WTC11 (cell line): ENCODE measurements at regions not wholly inside any gene's neighbourhood (a gene's known extent, or its start where the extent isn't known, plus 50 kb on each side); places are given as distances from the start of the nearest gene placed in this dataset.

Experiments
- ATAC-seq: fragments of 200-7000 bp; cut with Tn5 transposase; 2 replicates; pipeline ENCODE4 v1.10.0; 2021; ENCODE audit warnings: mild to moderate bottlenecking, moderate library complexity
- CTCF ChIA-PET: fragments of 300-600 bp; sonication (Branson Sonifier 250); formaldehyde crosslinking; loops from one replicate; lab custom pipeline; 2021; ENCODE audit warnings: antibody characterized with exemption; lab: Charles Lee
- POLR2A ChIA-PET: fragments of 350-600 bp; sonication (Branson Sonifier 250); formaldehyde crosslinking; loops from one replicate; lab custom pipeline; 2021; ENCODE audit warnings: antibody characterized with exemption; lab: Charles Lee
- DNase-seq: peaks from one replicate; pipeline ENCODE4 v3.0.0; 2021; ENCODE audit warnings: low spot score
- H3K27ac Mint-ChIP-seq: 2 replicates; pipeline ENCODE4 v1.8.0; 2021; ENCODE audit warnings: mixed read lengths
- H3K27me3 Mint-ChIP-seq: 2 replicates; pipeline ENCODE4 v1.8.0; 2021; ENCODE audit warnings: low read depth, mild to moderate bottlenecking, moderate library complexity, mixed read lengths
- H3K36me3 Mint-ChIP-seq: 2 replicates; pipeline ENCODE4 v1.8.0; 2021; ENCODE audit warnings: mixed read lengths
- H3K4me1 Mint-ChIP-seq: 2 replicates; pipeline ENCODE4 v1.8.0; 2022; ENCODE audit warnings: mixed read lengths
- H3K4me3 Mint-ChIP-seq: 2 replicates; pipeline ENCODE4 v1.8.0; 2021; ENCODE audit warnings: mild to moderate bottlenecking, moderate library complexity, mixed read lengths
- H3K9me3 Mint-ChIP-seq: 2 replicates; pipeline ENCODE4 v1.8.0; 2021; ENCODE audit warnings: mixed read lengths
- CREM ChIP-seq: sonication (generic); formaldehyde crosslinking; IDR thresholded peaks from 2 replicates; pipeline ENCODE4 v1.8.1; 2022; ENCODE audit warnings: mild to moderate bottlenecking, missing genetic modification reagents, moderate library complexity
- ESRRA ChIP-seq: sonication (generic); formaldehyde crosslinking; IDR thresholded peaks from 2 replicates; pipeline ENCODE4 v1.8.1; 2022; ENCODE audit warnings: mild to moderate bottlenecking, missing genetic modification reagents, borderline replicate concordance
- FOXJ3 ChIP-seq: sonication (generic); formaldehyde crosslinking; IDR thresholded peaks from 2 replicates; pipeline ENCODE4 v1.9.0; 2021; ENCODE audit warnings: missing genetic modification reagents, mild to moderate bottlenecking, borderline replicate concordance
- RELA ChIP-seq: sonication (generic); formaldehyde crosslinking; IDR thresholded peaks from 2 replicates; pipeline ENCODE4 v1.8.1; 2022; ENCODE audit warnings: missing genetic modification reagents, mild to moderate bottlenecking, borderline replicate concordance
- TEAD4 ChIP-seq: sonication (generic); formaldehyde crosslinking; IDR thresholded peaks from 2 replicates; pipeline ENCODE4 v1.8.0; 2022; ENCODE audit warnings: mild to moderate bottlenecking, missing genetic modification reagents
- TP53 ChIP-seq: sonication (generic); formaldehyde crosslinking; IDR thresholded peaks from 2 replicates; pipeline ENCODE4 v1.8.1; 2023; ENCODE audit warnings: mild to moderate bottlenecking, missing genetic modification reagents
- ZNF317 ChIP-seq: sonication (generic); formaldehyde crosslinking; IDR thresholded peaks from 2 replicates; pipeline ENCODE4 v1.8.1; 2023; ENCODE audit warnings: low read depth, mild to moderate bottlenecking, moderate library complexity, missing genetic modification reagents, borderline replicate concordance
- TF ChIP-seq, protein P1 (sequence below): sonication (generic); formaldehyde crosslinking; IDR thresholded peaks from 2 replicates; pipeline ENCODE4 v1.8.1; 2023; ENCODE audit warnings: mild to moderate bottlenecking, missing genetic modification reagents, borderline replicate concordance
- TF ChIP-seq, protein P2 (sequence below): sonication (generic); formaldehyde crosslinking; IDR thresholded peaks from 2 replicates; pipeline ENCODE4 v1.8.1; 2022; ENCODE audit warnings: low read depth, mild to moderate bottlenecking, moderate library complexity, missing genetic modification reagents, borderline replicate concordance
- TF ChIP-seq, protein P3 (sequence below): fragments of 250-450 bp; sonication (Bioruptor Pico); IDR thresholded peaks from 2 replicates; pipeline ENCODE4 v2.1.2; 2022; ENCODE audit warnings: mild to moderate bottlenecking, moderate library complexity
- TF ChIP-seq, protein P4 (sequence below): sonication (generic); formaldehyde crosslinking; IDR thresholded peaks from 2 replicates; pipeline ENCODE4 v1.8.1; 2023; ENCODE audit warnings: mild to moderate bottlenecking, missing genetic modification reagents, moderate library complexity
- TF ChIP-seq, protein P5 (sequence below): fragments of 250-450 bp; sonication (Bioruptor Pico); IDR thresholded peaks from 2 replicates; pipeline ENCODE4 v1.9.0; 2021; ENCODE audit warnings: mild to moderate bottlenecking, borderline replicate concordance
- TF ChIP-seq, protein P6 (sequence below): sonication (generic); formaldehyde crosslinking; IDR thresholded peaks from 2 replicates; pipeline ENCODE4 v1.8.0; 2023; ENCODE audit warnings: mild to moderate bottlenecking, missing genetic modification reagents
- TF ChIP-seq, protein P7 (sequence below): sonication (generic); formaldehyde crosslinking; IDR thresholded peaks from 2 replicates; pipeline ENCODE4 v1.8.1; 2023; ENCODE audit warnings: mild to moderate bottlenecking, missing genetic modification reagents

DNA sequence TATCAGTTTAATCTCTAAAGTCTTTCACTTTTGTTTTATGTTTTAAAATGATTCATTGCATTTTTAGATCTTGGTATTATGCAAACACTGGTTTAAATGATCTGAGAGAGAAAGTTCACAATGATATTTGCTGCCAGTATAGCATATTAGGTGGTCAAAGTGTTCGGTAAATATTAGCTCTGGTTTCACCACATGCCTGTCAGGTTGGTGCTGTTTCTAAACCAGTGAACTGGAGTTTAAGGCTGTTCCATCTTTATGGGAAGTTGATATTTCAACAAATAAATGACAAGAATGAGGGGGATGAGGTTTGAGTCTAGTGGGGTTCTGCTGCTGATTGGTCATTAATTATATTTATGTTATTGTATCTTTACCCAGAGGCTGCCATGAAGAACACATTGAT, 436.4 kb downstream of the DCDC2C start (continued):
- TF ChIP-seq, protein P1, sequence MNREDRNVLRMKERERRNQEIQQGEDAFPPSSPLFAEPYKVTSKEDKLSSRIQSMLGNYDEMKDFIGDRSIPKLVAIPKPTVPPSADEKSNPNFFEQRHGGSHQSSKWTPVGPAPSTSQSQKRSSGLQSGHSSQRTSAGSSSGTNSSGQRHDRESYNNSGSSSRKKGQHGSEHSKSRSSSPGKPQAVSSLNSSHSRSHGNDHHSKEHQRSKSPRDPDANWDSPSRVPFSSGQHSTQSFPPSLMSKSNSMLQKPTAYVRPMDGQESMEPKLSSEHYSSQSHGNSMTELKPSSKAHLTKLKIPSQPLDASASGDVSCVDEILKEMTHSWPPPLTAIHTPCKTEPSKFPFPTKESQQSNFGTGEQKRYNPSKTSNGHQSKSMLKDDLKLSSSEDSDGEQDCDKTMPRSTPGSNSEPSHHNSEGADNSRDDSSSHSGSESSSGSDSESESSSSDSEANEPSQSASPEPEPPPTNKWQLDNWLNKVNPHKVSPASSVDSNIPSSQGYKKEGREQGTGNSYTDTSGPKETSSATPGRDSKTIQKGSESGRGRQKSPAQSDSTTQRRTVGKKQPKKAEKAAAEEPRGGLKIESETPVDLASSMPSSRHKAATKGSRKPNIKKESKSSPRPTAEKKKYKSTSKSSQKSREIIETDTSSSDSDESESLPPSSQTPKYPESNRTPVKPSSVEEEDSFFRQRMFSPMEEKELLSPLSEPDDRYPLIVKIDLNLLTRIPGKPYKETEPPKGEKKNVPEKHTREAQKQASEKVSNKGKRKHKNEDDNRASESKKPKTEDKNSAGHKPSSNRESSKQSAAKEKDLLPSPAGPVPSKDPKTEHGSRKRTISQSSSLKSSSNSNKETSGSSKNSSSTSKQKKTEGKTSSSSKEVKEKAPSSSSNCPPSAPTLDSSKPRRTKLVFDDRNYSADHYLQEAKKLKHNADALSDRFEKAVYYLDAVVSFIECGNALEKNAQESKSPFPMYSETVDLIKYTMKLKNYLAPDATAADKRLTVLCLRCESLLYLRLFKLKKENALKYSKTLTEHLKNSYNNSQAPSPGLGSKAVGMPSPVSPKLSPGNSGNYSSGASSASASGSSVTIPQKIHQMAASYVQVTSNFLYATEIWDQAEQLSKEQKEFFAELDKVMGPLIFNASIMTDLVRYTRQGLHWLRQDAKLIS, result no peak
- TF ChIP-seq, protein P2, sequence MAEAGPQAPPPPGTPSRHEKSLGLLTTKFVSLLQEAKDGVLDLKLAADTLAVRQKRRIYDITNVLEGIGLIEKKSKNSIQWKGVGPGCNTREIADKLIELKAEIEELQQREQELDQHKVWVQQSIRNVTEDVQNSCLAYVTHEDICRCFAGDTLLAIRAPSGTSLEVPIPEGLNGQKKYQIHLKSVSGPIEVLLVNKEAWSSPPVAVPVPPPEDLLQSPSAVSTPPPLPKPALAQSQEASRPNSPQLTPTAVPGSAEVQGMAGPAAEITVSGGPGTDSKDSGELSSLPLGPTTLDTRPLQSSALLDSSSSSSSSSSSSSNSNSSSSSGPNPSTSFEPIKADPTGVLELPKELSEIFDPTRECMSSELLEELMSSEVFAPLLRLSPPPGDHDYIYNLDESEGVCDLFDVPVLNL (CRISPR knock-in tag), result no peak
- TF ChIP-seq, protein P3, sequence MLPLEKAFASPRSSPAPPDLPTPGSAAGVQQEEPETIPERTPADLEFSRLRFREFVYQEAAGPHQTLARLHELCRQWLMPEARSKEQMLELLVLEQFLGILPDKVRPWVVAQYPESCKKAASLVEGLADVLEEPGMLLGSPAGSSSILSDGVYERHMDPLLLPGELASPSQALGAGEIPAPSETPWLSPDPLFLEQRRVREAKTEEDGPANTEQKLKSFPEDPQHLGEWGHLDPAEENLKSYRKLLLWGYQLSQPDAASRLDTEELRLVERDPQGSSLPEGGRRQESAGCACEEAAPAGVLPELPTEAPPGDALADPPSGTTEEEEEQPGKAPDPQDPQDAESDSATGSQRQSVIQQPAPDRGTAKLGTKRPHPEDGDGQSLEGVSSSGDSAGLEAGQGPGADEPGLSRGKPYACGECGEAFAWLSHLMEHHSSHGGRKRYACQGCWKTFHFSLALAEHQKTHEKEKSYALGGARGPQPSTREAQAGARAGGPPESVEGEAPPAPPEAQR (CRISPR knock-in tag), result no peak

DNA sequence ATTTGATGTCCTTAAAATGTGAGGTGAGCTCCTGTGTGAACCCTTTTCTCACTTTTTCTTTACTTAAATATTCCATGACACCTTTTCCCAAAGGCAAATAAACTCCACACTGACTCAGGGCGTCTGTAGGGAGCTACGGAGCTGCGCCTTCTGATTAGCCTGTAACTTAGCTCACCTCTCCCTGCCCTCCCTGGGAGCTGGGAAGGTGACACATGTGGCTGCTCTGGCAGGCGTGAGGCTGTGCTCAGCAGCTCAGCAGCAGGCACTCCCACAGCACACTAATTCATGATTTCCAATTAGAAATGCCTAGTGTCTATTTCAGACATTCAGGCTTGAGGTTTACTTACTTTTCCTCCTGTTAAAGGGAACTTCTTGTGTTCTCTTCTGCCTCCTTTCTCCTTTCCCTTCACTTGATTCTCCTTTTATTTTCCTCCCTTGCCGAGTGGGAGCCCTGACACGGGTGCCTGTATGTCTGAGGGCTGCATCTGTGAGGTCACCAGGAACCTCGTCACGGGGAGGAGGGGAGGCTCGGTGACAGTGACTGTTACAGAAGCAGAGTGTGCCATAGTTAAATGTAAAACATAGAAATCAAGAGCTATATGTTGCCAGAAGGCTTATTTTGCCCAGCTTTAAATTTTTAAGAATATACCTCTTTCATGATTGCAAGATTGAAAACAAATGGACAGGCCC, 437.1 kb downstream of the DCDC2C start:
- POLR2A ChIA-PET, result no interaction called here
- peaks cover 84% of the 10 kb centered on the region for H3K9me3 Mint-ChIP-seq
- no peak for TF ChIP-seq CREM (CRISPR knock-in tag)
- TF ChIP-seq, protein P4, sequence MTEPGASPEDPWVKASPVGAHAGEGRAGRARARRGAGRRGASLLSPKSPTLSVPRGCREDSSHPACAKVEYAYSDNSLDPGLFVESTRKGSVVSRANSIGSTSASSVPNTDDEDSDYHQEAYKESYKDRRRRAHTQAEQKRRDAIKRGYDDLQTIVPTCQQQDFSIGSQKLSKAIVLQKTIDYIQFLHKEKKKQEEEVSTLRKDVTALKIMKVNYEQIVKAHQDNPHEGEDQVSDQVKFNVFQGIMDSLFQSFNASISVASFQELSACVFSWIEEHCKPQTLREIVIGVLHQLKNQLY (CRISPR knock-in tag), result no peak
- H3K27ac Mint-ChIP-seq, result no peak overlapping the region
- H3K4me3 Mint-ChIP-seq, result no peak overlapping the region
- H3K27me3 Mint-ChIP-seq, result peaks cover 3% of the 10 kb centered on the region; the same call in 1 of the 2 replicates
- DNase-seq, result no peak
- peaks cover 69% of the 10 kb centered on the region for H3K36me3 Mint-ChIP-seq
- no peak for ATAC-seq
- no peaks in the 10 kb centered on the region for H3K4me1 Mint-ChIP-seq
- CTCF ChIA-PET, result no interaction called here

DNA sequence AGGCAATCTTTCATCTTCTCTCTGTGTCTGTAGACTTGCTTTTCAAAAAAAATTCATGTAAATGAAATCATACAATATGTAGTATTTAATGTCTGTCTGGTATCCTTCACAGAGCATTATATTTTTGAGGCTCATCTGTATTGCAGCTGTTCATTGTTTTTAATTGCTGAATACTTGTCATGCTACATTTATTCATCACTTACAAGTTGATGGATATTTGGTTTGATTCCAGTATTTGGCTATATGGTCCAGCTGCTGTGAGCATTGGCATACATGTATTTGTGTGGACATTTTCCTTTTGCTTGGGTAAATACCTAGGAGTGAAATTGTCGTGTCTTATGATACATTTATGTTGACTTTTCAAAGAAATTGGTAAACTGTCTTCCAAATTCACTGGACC, 441.4 kb downstream of the DCDC2C start:
- CTCF ChIA-PET, result no interaction called here
- peaks cover 67% of the 10 kb centered on the region for H3K9me3 Mint-ChIP-seq
- H3K4me1 Mint-ChIP-seq, result no peaks in the 10 kb centered on the region
- TF ChIP-seq, protein P4 (CRISPR knock-in tag), result no peak
- TF ChIP-seq, protein P5, sequence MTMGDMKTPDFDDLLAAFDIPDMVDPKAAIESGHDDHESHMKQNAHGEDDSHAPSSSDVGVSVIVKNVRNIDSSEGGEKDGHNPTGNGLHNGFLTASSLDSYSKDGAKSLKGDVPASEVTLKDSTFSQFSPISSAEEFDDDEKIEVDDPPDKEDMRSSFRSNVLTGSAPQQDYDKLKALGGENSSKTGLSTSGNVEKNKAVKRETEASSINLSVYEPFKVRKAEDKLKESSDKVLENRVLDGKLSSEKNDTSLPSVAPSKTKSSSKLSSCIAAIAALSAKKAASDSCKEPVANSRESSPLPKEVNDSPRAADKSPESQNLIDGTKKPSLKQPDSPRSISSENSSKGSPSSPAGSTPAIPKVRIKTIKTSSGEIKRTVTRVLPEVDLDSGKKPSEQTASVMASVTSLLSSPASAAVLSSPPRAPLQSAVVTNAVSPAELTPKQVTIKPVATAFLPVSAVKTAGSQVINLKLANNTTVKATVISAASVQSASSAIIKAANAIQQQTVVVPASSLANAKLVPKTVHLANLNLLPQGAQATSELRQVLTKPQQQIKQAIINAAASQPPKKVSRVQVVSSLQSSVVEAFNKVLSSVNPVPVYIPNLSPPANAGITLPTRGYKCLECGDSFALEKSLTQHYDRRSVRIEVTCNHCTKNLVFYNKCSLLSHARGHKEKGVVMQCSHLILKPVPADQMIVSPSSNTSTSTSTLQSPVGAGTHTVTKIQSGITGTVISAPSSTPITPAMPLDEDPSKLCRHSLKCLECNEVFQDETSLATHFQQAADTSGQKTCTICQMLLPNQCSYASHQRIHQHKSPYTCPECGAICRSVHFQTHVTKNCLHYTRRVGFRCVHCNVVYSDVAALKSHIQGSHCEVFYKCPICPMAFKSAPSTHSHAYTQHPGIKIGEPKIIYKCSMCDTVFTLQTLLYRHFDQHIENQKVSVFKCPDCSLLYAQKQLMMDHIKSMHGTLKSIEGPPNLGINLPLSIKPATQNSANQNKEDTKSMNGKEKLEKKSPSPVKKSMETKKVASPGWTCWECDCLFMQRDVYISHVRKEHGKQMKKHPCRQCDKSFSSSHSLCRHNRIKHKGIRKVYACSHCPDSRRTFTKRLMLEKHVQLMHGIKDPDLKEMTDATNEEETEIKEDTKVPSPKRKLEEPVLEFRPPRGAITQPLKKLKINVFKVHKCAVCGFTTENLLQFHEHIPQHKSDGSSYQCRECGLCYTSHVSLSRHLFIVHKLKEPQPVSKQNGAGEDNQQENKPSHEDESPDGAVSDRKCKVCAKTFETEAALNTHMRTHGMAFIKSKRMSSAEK, result no peak
- TF ChIP-seq TEAD4 (CRISPR knock-in tag) (no peak), FOXJ3 (CRISPR knock-in tag) (no peak), TP53 (CRISPR knock-in tag) (no peak), ESRRA (CRISPR knock-in tag) (no peak), ZNF317 (no peak), RELA (no peak)
- TF ChIP-seq, protein P6, sequence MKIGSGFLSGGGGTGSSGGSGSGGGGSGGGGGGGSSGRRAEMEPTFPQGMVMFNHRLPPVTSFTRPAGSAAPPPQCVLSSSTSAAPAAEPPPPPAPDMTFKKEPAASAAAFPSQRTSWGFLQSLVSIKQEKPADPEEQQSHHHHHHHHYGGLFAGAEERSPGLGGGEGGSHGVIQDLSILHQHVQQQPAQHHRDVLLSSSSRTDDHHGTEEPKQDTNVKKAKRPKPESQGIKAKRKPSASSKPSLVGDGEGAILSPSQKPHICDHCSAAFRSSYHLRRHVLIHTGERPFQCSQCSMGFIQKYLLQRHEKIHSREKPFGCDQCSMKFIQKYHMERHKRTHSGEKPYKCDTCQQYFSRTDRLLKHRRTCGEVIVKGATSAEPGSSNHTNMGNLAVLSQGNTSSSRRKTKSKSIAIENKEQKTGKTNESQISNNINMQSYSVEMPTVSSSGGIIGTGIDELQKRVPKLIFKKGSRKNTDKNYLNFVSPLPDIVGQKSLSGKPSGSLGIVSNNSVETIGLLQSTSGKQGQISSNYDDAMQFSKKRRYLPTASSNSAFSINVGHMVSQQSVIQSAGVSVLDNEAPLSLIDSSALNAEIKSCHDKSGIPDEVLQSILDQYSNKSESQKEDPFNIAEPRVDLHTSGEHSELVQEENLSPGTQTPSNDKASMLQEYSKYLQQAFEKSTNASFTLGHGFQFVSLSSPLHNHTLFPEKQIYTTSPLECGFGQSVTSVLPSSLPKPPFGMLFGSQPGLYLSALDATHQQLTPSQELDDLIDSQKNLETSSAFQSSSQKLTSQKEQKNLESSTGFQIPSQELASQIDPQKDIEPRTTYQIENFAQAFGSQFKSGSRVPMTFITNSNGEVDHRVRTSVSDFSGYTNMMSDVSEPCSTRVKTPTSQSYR, result no peak
- TF ChIP-seq, protein P7, sequence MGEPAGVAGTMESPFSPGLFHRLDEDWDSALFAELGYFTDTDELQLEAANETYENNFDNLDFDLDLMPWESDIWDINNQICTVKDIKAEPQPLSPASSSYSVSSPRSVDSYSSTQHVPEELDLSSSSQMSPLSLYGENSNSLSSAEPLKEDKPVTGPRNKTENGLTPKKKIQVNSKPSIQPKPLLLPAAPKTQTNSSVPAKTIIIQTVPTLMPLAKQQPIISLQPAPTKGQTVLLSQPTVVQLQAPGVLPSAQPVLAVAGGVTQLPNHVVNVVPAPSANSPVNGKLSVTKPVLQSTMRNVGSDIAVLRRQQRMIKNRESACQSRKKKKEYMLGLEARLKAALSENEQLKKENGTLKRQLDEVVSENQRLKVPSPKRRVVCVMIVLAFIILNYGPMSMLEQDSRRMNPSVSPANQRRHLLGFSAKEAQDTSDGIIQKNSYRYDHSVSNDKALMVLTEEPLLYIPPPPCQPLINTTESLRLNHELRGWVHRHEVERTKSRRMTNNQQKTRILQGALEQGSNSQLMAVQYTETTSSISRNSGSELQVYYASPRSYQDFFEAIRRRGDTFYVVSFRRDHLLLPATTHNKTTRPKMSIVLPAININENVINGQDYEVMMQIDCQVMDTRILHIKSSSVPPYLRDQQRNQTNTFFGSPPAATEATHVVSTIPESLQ (CRISPR knock-in tag), result no peak

More for the DNA sequence above, 441.4 kb downstream of the DCDC2C start:
- DNase-seq, result no peak
- Mint-ChIP-seq H3K27ac (no peak overlapping the region), H3K4me3 (no peak overlapping the region), H3K36me3 (peaks cover 58% of the 10 kb centered on the region), H3K27me3 (peaks cover 6% of the 10 kb centered on the region)
- no peak for ATAC-seq
- POLR2A ChIA-PET, result no interaction called here
